ENCODE measurements at regions not wholly inside any gene's neighbourhood (a gene's known extent, or its start where the extent isn't known, plus 50 kb on each side); places are given as distances from the start of the nearest gene placed in this dataset.

GRCh38 chr6:134456226-134456625, 138.3 kb upstream of the SGK1 start:
- no peak overlapping the region for H3K4me3 ChIP-seq (ENCODE audit: low read depth, low read length)
- DNase-seq (ENCODE audit: low read depth), result no peak
- TF ChIP-seq CTCF (IDR thresholded peaks at IDR 0.05; ENCODE audit: insufficient read depth, low read depth, low read length, missing control alignments), result no peak

GRCh38 chr6:134455319-134455718, 137.4 kb upstream of the SGK1 start:
- H3K4me3 ChIP-seq (ENCODE audit: low read depth, low read length), result no peak overlapping the region
- TF ChIP-seq CTCF (IDR thresholded peaks at IDR 0.05; ENCODE audit: insufficient read depth, low read depth, low read length, missing control alignments), result no peak
- no peak for DNase-seq (ENCODE audit: low read depth)

GRCh38 chr6:134454794-134455193, 136.9 kb upstream of the SGK1 start:
- TF ChIP-seq CTCF (IDR thresholded peaks at IDR 0.05; ENCODE audit: insufficient read depth, low read depth, low read length, missing control alignments), result no peak
- H3K4me3 ChIP-seq (ENCODE audit: low read depth, low read length), result no peak overlapping the region
- DNase-seq (ENCODE audit: low read depth), result no peak

GRCh38 chr6:134453792-134454510, 136.0 kb upstream of the SGK1 start:
- H3K4me3 ChIP-seq (ENCODE audit: low read depth, low read length), result no peak overlapping the region
- no peak for TF ChIP-seq CTCF (IDR thresholded peaks at IDR 0.05; ENCODE audit: insufficient read depth, low read depth, low read length, missing control alignments)
- no peak for DNase-seq (ENCODE audit: low read depth)

- DNase-seq (ENCODE audit: low read depth), result no peak
- H3K4me3 ChIP-seq (ENCODE audit: low read depth, low read length), result no peak overlapping the region
- TF ChIP-seq CTCF (IDR thresholded peaks at IDR 0.05; ENCODE audit: insufficient read depth, low read depth, low read length, missing control alignments), result no peak
These were observed 135.0 kb upstream of the SGK1 start for GRCh38 chr6:134452906-134453305.

GRCh38 chr6:134451529-134451928, 133.6 kb upstream of the SGK1 start:
- peak; percentile 10 for TF ChIP-seq CTCF (IDR thresholded peaks at IDR 0.05; ENCODE audit: insufficient read depth, low read depth, low read length, missing control alignments)
- DNase-seq (ENCODE audit: low read depth), result peak; percentile 16

GRCh38 chr6:134449781-134450180, 131.9 kb upstream of the SGK1 start:
- no peak overlapping the region for H3K4me3 ChIP-seq (ENCODE audit: low read depth, low read length)
- no peak for DNase-seq (ENCODE audit: low read depth)
- no peak for TF ChIP-seq CTCF (IDR thresholded peaks at IDR 0.05; ENCODE audit: insufficient read depth, low read depth, low read length, missing control alignments)

More at GRCh38 chr6:134451529-134451928, 133.6 kb upstream of the SGK1 start:
- no peak overlapping the region for H3K4me3 ChIP-seq (ENCODE audit: low read depth, low read length)
